ENCODE measurements at regions not wholly inside any gene's neighbourhood (a gene's known extent, or its start where the extent isn't known, plus 50 kb on each side); places are given as distances from the start of the nearest gene placed in this dataset.

- H3K9me3 ChIP-seq, result peaks cover 0 to 11% (median 0%) of the 10 kb centered on the region in 11 donors
- no peak overlapping the region for H3K27ac ChIP-seq
- ATAC-seq (no peak), DNase-seq (no peak)
- TF ChIP-seq CTCF (IDR thresholded peaks at IDR 0.05), result no peak
- intact Hi-C loops (cut with DNase I), result no loop called here
- H3K36me3 ChIP-seq, result no peaks in the 10 kb centered on the region
- peaks cover 0 to 1% (median 0%) of the 10 kb centered on the region in 9 donors for H3K4me1 ChIP-seq
- no peak overlapping the region for H3K4me3 ChIP-seq
- 51 to 57% methylated on average over 3 of the region's 3 CpGs for WGBS, 2 donors
- no peaks in the 10 kb centered on the region for H3K27me3 ChIP-seq
These were observed 155.6 kb downstream of the PCDH7 start for GRCh38 chr4:30875658-30876269.

- intact Hi-C loops (cut with DNase I), result no loop called here
- no peak for TF ChIP-seq CTCF (IDR thresholded peaks at IDR 0.05)
- no peak overlapping the region for H3K4me3 ChIP-seq
- DNase-seq, result no peak
- H3K4me1 ChIP-seq, result no peaks in the 10 kb centered on the region
- H3K9me3 ChIP-seq, result peaks cover 0 to under 1% (median 0%) of the 10 kb centered on the region in 11 donors
- H3K27me3 ChIP-seq, result no peaks in the 10 kb centered on the region
- H3K27ac ChIP-seq, result no peak overlapping the region
- no peak for ATAC-seq
- H3K36me3 ChIP-seq, result no peaks in the 10 kb centered on the region
These were observed 159.9 kb downstream of the PCDH7 start for GRCh38 chr4:30879855-30880598.

GRCh38 chr4:30881985-30882384 is 161.8 kb downstream of the PCDH7 start:
- H3K36me3 ChIP-seq, result no peaks in the 10 kb centered on the region
- no peak overlapping the region for H3K4me3 ChIP-seq
- no peak overlapping the region for H3K27ac ChIP-seq
- ATAC-seq, result no peak
- intact Hi-C loops (cut with DNase I), result no loop called here
- H3K4me1 ChIP-seq, result no peaks in the 10 kb centered on the region
- 66 to 72% methylated on average over 2 of the region's 2 CpGs for WGBS, 2 donors
- no peaks in the 10 kb centered on the region for H3K27me3 ChIP-seq
- peaks cover 0 to 4% (median 0%) of the 10 kb centered on the region in 11 donors for H3K9me3 ChIP-seq
- DNase-seq, result no peak
- TF ChIP-seq CTCF (IDR thresholded peaks at IDR 0.05), result no peak

GRCh38 chr4:30882443-30882842 is 162.3 kb downstream of the PCDH7 start:
- 67 to 74% methylated on average over 1 of the region's 1 CpG for WGBS, 2 donors

More at GRCh38 chr4:30882443-30882842, 162.3 kb downstream of the PCDH7 start:
- no peaks in the 10 kb centered on the region for H3K36me3 ChIP-seq
- ATAC-seq, result no peak
- no peak overlapping the region for H3K4me3 ChIP-seq
- intact Hi-C loops (cut with DNase I), result no loop called here
- DNase-seq, result no peak
- H3K4me1 ChIP-seq, result no peaks in the 10 kb centered on the region
- no peak overlapping the region for H3K27ac ChIP-seq
- no peaks in the 10 kb centered on the region for H3K27me3 ChIP-seq
- H3K9me3 ChIP-seq, result peaks cover 0 to 4% (median 0%) of the 10 kb centered on the region in 11 donors
- no peak for TF ChIP-seq CTCF (IDR thresholded peaks at IDR 0.05)
